Astrocyte of the spinal cord (primary cell): ENCODE measurements at regions not wholly inside any gene's neighbourhood (a gene's known extent, or its start where the extent isn't known, plus 50 kb on each side); places are given as distances from the start of the nearest gene placed in this dataset.

Experiments used
- DNase-seq: peaks from one replicate; pipeline ENCODE4 v3.0.0; 2011; ENCODE audit warnings: low read depth, low spot score
- H3K4me3 ChIP-seq: 2 replicates; pipeline ENCODE4 v1.5.1; 2011; ENCODE audit warnings: low read depth, mild to moderate bottlenecking, low read length, moderate library complexity
- in situ Hi-C: cut with HindIII; loops from 2 replicates; pipeline ENCODE4 v1.10.0; 2017; ENCODE audit warnings: low sequenced_read_pairs
- TF ChIP-seq, protein P1 (sequence below): IDR thresholded peaks from 2 replicates; pipeline ENCODE4 v1.5.1; 2012; ENCODE audit warnings: low read depth, mild to moderate bottlenecking, low read length, inconsistent platforms

GRCh38 chr2:17069564-17069963 lies 403.9 kb upstream of the CYRIA start:
- in situ Hi-C loops, result no loop called here
- TF ChIP-seq, protein P1, sequence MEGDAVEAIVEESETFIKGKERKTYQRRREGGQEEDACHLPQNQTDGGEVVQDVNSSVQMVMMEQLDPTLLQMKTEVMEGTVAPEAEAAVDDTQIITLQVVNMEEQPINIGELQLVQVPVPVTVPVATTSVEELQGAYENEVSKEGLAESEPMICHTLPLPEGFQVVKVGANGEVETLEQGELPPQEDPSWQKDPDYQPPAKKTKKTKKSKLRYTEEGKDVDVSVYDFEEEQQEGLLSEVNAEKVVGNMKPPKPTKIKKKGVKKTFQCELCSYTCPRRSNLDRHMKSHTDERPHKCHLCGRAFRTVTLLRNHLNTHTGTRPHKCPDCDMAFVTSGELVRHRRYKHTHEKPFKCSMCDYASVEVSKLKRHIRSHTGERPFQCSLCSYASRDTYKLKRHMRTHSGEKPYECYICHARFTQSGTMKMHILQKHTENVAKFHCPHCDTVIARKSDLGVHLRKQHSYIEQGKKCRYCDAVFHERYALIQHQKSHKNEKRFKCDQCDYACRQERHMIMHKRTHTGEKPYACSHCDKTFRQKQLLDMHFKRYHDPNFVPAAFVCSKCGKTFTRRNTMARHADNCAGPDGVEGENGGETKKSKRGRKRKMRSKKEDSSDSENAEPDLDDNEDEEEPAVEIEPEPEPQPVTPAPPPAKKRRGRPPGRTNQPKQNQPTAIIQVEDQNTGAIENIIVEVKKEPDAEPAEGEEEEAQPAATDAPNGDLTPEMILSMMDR, result no peak
- H3K4me3 ChIP-seq, result no peak overlapping the region
- DNase-seq, result no peak

DNA sequence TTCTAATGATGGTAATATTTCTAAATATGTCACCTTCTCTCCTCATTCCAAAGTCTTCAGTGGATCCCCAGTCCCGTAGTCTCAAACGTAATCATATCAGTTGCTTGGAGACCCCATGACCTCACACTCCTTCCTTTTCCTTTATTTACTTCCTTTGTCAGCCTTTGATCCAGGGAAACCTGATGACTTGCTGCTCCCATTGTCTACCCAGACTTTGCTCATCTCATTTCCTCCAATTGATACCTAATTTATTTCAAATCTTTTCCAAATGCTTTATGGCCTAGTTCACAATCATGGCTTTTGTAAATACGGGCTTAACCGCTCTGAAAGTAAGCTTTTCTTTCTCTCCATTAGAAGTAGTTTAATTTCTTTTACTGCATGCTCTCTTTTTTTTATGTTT lies 402.4 kb upstream of the CYRIA start:
- TF ChIP-seq, protein P1, result no peak
- no peak for DNase-seq
- in situ Hi-C loops, result no loop called here
- H3K4me3 ChIP-seq, result no peak overlapping the region

DNA sequence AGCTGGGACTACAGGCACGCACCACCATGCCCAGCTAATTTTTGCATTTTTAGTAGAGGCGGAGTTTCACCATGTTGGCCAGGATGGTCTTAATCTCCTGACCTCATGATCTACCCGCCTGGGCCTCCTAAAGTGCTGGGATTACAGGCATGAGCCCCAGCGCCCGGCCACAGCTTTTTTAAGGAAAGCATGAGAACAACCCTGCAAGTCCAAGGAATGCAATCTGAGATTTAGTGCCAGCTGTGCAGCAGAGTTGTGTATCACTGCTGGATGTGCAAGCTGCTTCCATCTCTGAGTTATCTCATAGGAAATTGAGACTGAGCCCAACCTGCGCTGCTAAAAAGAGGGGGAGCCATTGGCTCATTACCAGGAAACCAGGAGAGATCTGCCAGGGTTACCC lies 399.9 kb upstream of the CYRIA start:
- TF ChIP-seq, protein P1, result no peak
- H3K4me3 ChIP-seq, result no peak overlapping the region
- in situ Hi-C loops, result no loop called here
- no peak for DNase-seq

- H3K4me3 ChIP-seq, result no peak overlapping the region
- in situ Hi-C loops, result no loop called here
- TF ChIP-seq, protein P1, result no peak
Observed at GRCh38 chr2:17061028-17061427, 395.4 kb upstream of the CYRIA start.

GRCh38 chr2:17059458-17059857 lies 393.8 kb upstream of the CYRIA start:
- H3K4me3 ChIP-seq, result no peak overlapping the region
- in situ Hi-C loops, result no loop called here
- DNase-seq, result no peak
- TF ChIP-seq, protein P1, result no peak

More at GRCh38 chr2:17061028-17061427, 395.4 kb upstream of the CYRIA start:
- no peak for DNase-seq

GRCh38 chr2:17058772-17059402 lies 393.3 kb upstream of the CYRIA start:
- H3K4me3 ChIP-seq, result no peak overlapping the region
- in situ Hi-C loops, result no loop called here
- peak; percentile 13 for DNase-seq

More at GRCh38 chr2:17058772-17059402, 393.3 kb upstream of the CYRIA start:
- TF ChIP-seq, protein P1, result no peak
